ENCODE measurements at regions not wholly inside any gene's neighbourhood (a gene's known extent, or its start where the extent isn't known, plus 50 kb on each side); places are given as distances from the start of the nearest gene placed in this dataset.

- TF ChIP-seq, protein P1, sequence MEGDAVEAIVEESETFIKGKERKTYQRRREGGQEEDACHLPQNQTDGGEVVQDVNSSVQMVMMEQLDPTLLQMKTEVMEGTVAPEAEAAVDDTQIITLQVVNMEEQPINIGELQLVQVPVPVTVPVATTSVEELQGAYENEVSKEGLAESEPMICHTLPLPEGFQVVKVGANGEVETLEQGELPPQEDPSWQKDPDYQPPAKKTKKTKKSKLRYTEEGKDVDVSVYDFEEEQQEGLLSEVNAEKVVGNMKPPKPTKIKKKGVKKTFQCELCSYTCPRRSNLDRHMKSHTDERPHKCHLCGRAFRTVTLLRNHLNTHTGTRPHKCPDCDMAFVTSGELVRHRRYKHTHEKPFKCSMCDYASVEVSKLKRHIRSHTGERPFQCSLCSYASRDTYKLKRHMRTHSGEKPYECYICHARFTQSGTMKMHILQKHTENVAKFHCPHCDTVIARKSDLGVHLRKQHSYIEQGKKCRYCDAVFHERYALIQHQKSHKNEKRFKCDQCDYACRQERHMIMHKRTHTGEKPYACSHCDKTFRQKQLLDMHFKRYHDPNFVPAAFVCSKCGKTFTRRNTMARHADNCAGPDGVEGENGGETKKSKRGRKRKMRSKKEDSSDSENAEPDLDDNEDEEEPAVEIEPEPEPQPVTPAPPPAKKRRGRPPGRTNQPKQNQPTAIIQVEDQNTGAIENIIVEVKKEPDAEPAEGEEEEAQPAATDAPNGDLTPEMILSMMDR (IDR thresholded peaks at IDR 0.05; ENCODE audit: low read length) = no peak
- no peak for TF ChIP-seq EZH2 (IDR thresholded peaks at IDR 0.05; ENCODE audit: borderline replicate concordance, low read length)
Measured at GRCh38 chr14:24701062-24701461, 67.1 kb upstream of the GZMB start.

Measured in OCI-LY1 (cell line).